GM12892 (cell line): ENCODE measurements at regions not wholly inside any gene's neighbourhood (a gene's known extent, or its start where the extent isn't known, plus 50 kb on each side); places are given as distances from the start of the nearest gene placed in this dataset.

Source experiments
- POLR2A ChIP-seq: IDR thresholded peaks from 2 replicates; pipeline ENCODE4 v1.6.1; 2011; ENCODE audit warnings: low read depth, low read length, control low read depth
- TAF1 ChIP-seq: IDR thresholded peaks from 2 replicates; pipeline ENCODE4 v1.6.1; 2011; ENCODE audit warnings: low read depth, mild to moderate bottlenecking, control low read depth, low read length, borderline replicate concordance

GRCh38 chr2:40628556-40628955 is 176.7 kb upstream of the SLC8A1 start:
- no peak for TF ChIP-seq POLR2A
- no peak for TF ChIP-seq TAF1
